OCI-LY1 (cell line): ENCODE measurements at regions not wholly inside any gene's neighbourhood (a gene's known extent, or its start where the extent isn't known, plus 50 kb on each side); places are given as distances from the start of the nearest gene placed in this dataset.

Experiments used
- H2AFZ ChIP-seq: fragments of 200-600 bp; sonication (generic), shearing (Covaris generic); 2 replicates; pipeline ENCODE4 v1.6.0; 2014; ENCODE audit warnings: antibody characterized with exemption, mild to moderate bottlenecking, low read length
- H3F3A ChIP-seq: fragments of 200-600 bp; sonication (generic), shearing (Covaris generic); 2 replicates; pipeline ENCODE4 v1.6.0; 2014; ENCODE audit warnings: mild to moderate bottlenecking, antibody characterized with exemption, low read length, moderate library complexity; ENCODE audit not compliant: insufficient read depth
- H3K27ac ChIP-seq: fragments of 200-600 bp; sonication (generic); 2 replicates; pipeline ENCODE4 v1.5.1; 2014; ENCODE audit warnings: low read length, mixed run types, mild to moderate bottlenecking, low read depth; ENCODE audit not compliant: poor library complexity, severe bottlenecking
- H3K27me3 ChIP-seq: fragments of 200-600 bp; sonication (generic); 2 replicates; pipeline ENCODE4 v1.6.0; 2014; ENCODE audit warnings: antibody characterized with exemption, mild to moderate bottlenecking, low read length, moderate library complexity; ENCODE audit not compliant: insufficient read depth
- H3K36me3 ChIP-seq: fragments of 200-600 bp; sonication (generic); 2 replicates; pipeline ENCODE4 v1.6.1; 2014; ENCODE audit warnings: mild to moderate bottlenecking, antibody characterized with exemption, low read length, moderate library complexity, mixed read lengths; ENCODE audit not compliant: insufficient read depth
- H3K4me1 ChIP-seq: fragments of 200-600 bp; sonication (generic); 2 replicates; pipeline ENCODE4 v1.5.1; 2014; ENCODE audit warnings: mild to moderate bottlenecking, low read length, moderate library complexity; ENCODE audit not compliant: insufficient read depth, severe bottlenecking
- H3K4me2 ChIP-seq: fragments of 200-600 bp; sonication (generic), shearing (Covaris generic); 2 replicates; pipeline ENCODE4 v1.6.1; 2014; ENCODE audit warnings: low read length
- H3K4me3 ChIP-seq: fragments of 200-600 bp; sonication (generic); 2 replicates; pipeline ENCODE4 v1.5.1; 2014; ENCODE audit warnings: low read length, low read depth, mild to moderate bottlenecking, mixed read lengths; ENCODE audit not compliant: poor library complexity, severe bottlenecking
- H3K79me2 ChIP-seq: fragments of 200-600 bp; shearing (Covaris generic); 2 replicates; pipeline ENCODE4 v1.6.1; 2016; ENCODE audit warnings: mixed run types, low read length, mixed read lengths; ENCODE audit not compliant: insufficient read depth
- H3K9ac ChIP-seq: fragments of 200-600 bp; sonication (generic), shearing (Covaris generic); 2 replicates; pipeline ENCODE4 v1.6.1; 2014; ENCODE audit warnings: mild to moderate bottlenecking, low read length, mixed read lengths
- H3K9me2 ChIP-seq: fragments of 200-600 bp; sonication (generic), shearing (Covaris generic); 2 replicates; pipeline ENCODE4 v1.6.1; 2014; ENCODE audit warnings: low read depth, mild to moderate bottlenecking, low read length, mixed read lengths
- H3K9me3 ChIP-seq: fragments of 200-600 bp; shearing (Covaris generic); 2 replicates; pipeline ENCODE4 v1.6.1; 2014; ENCODE audit warnings: low read length, mixed read lengths
- H4K20me1 ChIP-seq: fragments of 200-600 bp; sonication (generic), shearing (Covaris generic); 2 replicates; pipeline ENCODE4 v1.6.0; 2016; ENCODE audit warnings: mild to moderate bottlenecking, low read length; ENCODE audit not compliant: insufficient read depth
- CTCF ChIP-seq: fragments of 200-600 bp; sonication (generic), shearing (Covaris generic); IDR thresholded peaks from 2 replicates; pipeline ENCODE4 v1.5.1; 2017; ENCODE audit warnings: mild to moderate bottlenecking, antibody characterized with exemption, low read length, moderate library complexity, mixed read lengths
- EZH2 ChIP-seq: fragments of 200-600 bp; sonication (generic), shearing (Covaris generic); IDR thresholded peaks from 2 replicates; pipeline ENCODE4 v1.8.0; 2017; ENCODE audit warnings: borderline replicate concordance, mixed run types, mild to moderate bottlenecking, antibody characterized with exemption, low read length, moderate library complexity, mixed read lengths

DNA sequence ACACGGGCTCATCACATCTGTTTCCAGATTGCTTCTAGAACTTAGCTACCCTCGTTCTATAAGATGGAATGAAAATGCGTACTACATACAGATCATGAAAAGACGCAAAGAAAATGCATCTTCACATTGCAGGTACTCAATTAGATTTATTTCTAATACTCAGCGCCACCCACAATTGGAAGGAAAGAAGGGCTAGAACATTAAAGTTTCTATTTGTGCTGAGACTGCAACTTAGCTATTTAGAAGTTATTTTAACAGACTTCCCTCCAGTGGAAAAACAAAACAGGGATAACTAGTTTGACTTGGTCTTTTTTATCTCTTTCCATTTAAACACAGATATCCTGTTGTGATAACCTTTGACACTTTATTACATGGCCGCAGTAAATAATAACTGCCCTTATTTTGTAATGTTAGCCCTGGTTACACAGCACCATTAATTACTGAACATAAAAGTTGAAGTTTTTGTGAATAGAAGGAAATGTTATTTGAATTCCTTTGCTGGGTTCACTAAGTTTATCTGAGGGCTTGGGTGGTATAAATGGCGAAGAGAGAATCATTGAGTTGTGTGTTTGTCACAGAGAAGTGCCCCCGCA is 86.9 kb upstream of the SLC25A26 start:
- H3K27me3 ChIP-seq = no peaks in the 10 kb centered on the region
- no peak overlapping the region for H3K4me3 ChIP-seq
- no peaks in the 10 kb centered on the region for H3K4me1 ChIP-seq
- no peak overlapping the region for H2AFZ ChIP-seq
- H3K4me2 ChIP-seq = no peak overlapping the region
- no peaks in the 10 kb centered on the region for H3F3A ChIP-seq
- H3K9ac ChIP-seq = no peak overlapping the region
- no peaks in the 10 kb centered on the region for H3K79me2 ChIP-seq
- no peaks in the 10 kb centered on the region for H3K36me3 ChIP-seq
- H3K27ac ChIP-seq = no peak overlapping the region
- TF ChIP-seq CTCF (no peak), EZH2 (no peak)
- no peaks in the 10 kb centered on the region for H3K9me2 ChIP-seq
- no peaks in the 10 kb centered on the region for H3K9me3 ChIP-seq
- H4K20me1 ChIP-seq = no peaks in the 10 kb centered on the region

DNA sequence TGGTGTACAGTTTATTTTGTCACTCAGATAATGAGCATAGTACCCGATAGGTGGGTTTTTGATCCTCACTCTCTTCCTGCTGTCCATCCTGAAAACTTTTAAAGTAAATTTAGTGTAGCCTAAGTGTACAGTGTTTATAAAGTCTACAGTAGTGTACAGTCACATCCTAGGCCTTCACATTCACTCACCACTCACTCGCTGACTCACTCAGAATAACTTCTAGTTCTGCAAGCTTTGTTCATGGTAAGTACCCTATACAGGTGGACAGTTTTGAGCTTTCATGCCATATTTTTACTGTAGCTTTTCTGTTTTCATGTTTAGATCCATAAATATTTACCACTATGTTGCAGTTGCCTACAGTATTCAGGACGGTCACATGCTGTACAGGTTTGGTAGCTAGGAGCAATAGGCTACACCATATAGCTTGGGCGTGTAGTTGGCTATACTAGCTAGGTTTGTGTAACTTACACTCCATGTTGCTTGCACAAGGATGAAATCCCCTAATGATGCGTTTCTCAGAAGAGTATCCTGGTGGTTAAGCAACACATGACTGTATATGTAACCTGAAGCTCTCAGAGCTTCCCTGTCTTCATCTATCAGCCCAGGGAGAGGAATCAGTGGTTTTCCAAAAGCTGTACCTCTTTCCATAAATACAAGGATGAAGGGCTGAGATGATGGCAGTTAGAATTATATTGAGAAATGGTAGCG is 87.6 kb upstream of the SLC25A26 start:
- no peaks in the 10 kb centered on the region for H4K20me1 ChIP-seq
- H3K9ac ChIP-seq = no peak overlapping the region
- no peak overlapping the region for H2AFZ ChIP-seq
- no peak overlapping the region for H3K4me2 ChIP-seq
- no peak overlapping the region for H3K4me3 ChIP-seq
- no peak for TF ChIP-seq CTCF
- TF ChIP-seq EZH2 = no peak
- H3K9me3 ChIP-seq = no peaks in the 10 kb centered on the region
- no peaks in the 10 kb centered on the region for H3K36me3 ChIP-seq
- no peaks in the 10 kb centered on the region for H3F3A ChIP-seq
- H3K9me2 ChIP-seq = no peaks in the 10 kb centered on the region
- H3K27ac ChIP-seq = no peak overlapping the region
- no peaks in the 10 kb centered on the region for H3K4me1 ChIP-seq
- H3K79me2 ChIP-seq = no peaks in the 10 kb centered on the region
- no peaks in the 10 kb centered on the region for H3K27me3 ChIP-seq

DNA sequence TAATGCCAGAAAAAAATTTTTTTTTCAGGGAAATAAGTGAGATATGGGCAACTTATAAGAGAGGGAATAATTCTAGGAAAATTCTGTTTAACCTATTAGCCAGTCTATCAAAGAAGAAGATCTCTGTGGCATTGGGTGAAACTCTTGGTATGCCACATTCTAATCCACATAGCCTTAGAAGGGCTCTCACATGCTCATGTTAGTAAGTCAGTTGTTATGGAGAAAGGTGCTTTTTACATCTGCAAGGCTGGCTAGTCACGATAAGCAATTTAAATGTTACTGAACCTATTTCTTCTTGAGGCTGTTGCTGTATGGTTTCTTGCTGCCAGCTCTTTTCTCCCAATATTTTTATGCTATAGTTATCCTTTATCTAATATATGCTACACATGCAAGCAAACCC is 89.9 kb upstream of the MAGI1 start:
- Histone ChIP-seq H2AFZ (no peak overlapping the region), H3K9ac (no peak overlapping the region), H3K4me3 (no peak overlapping the region), H3K36me3 (no peaks in the 10 kb centered on the region), H3F3A (no peaks in the 10 kb centered on the region), H3K9me2 (no peaks in the 10 kb centered on the region), H3K27me3 (no peaks in the 10 kb centered on the region), H3K79me2 (no peaks in the 10 kb centered on the region), H3K4me2 (no peak overlapping the region), H3K4me1 (no peaks in the 10 kb centered on the region), H3K9me3 (no peaks in the 10 kb centered on the region), H3K27ac (no peak overlapping the region), H4K20me1 (no peaks in the 10 kb centered on the region)
- TF ChIP-seq CTCF = no peak
- no peak for TF ChIP-seq EZH2
